ENCODE measurements at regions not wholly inside any gene's neighbourhood (a gene's known extent, or its start where the extent isn't known, plus 50 kb on each side); places are given as distances from the start of the nearest gene placed in this dataset.

- TF ChIP-seq CTCF (IDR thresholded peaks at IDR 0.05) (no peak), EP300 (IDR thresholded peaks at IDR 0.05; ENCODE audit: low read depth) (no peak)
Measured at GRCh38 chr16:6281274-6281673, 1051.4 kb upstream of the RBFOX1 start.

Measured in transverse colon (tissue), 3 donors.